NCI-H1417 (cell line): ENCODE measurements at regions not wholly inside any gene's neighbourhood (a gene's known extent, or its start where the extent isn't known, plus 50 kb on each side); places are given as distances from the start of the nearest gene placed in this dataset.
"Not testable (repeated sequence)": the region's sequence is repeated elsewhere in the genome, so short reads cannot be mapped to it uniquely, and the experiment has no call there.

Source experiments
- DNase-seq, 3 experiments: peaks; one replicate each; lab custom pipeline; 2025; lab: John Stamatoyannopoulos, UW

GRCh38 chr9:73095425-73095824 is 56.2 kb upstream of the ANXA1 start:
- no peak for DNase-seq

GRCh38 chr9:73093740-73094379 is 57.8 kb upstream of the ANXA1 start:
- no peak for DNase-seq

DNA sequence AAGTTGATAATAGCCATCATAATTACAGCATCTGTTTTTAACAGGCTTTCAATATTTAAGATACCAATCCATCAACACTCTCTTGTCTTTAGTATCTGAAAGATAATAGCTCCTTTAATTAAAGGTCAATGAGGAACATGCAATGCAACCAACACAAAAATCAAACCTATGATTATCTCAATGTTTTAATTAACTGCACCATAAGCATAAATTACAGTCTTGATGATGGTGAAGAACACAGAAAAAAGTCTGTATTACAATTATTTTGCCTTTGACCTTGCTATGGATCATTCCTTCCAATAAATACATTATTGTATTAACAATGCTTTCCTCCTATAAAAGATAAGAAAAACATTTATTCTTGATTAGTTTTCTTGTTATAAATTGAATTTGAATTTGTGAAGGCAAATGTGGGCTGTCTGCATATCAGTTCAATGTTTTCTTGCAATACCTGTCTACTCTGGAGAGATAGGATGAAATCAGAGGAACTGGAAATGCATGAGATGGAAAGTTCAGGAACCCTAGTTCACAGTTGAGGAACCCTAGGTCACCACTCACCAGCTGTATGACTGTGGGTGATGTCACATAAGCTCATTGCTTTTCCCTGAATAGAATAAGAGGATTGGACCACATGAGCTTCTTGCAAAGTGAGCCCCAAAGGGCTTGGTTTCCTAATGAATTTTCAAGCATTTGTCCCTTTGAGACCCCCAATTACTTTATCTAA is 58.5 kb upstream of the ANXA1 start:
- peak in 1 of 3 experiments; percentile 58 for DNase-seq

DNA sequence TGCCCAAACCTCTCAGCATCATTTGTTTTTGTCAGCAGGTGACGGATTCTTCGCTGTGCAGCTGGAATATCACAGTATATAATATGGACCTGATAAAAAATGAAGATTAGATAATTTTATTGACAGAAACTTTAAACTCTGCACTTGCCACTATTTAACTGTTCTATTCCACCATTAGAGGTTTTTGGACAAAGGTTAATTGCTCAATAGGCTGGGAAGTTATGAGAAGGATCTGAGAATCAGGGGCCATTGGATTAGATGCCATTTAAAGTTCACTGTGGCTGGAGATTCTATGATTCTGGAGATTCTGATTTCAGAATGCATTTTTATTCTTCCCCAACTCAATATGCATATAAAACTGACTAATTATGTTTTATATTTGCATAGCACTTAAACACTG is 59.8 kb upstream of the ANXA1 start:
- peak in 2 of 3 experiments; percentile 27 to 73 for DNase-seq

- no peak for DNase-seq
Measured at GRCh38 chr9:73090214-73090613, 61.5 kb upstream of the ANXA1 start.

GRCh38 chr9:73089304-73089985 is 62.2 kb upstream of the ANXA1 start:
- no peak for DNase-seq

DNA sequence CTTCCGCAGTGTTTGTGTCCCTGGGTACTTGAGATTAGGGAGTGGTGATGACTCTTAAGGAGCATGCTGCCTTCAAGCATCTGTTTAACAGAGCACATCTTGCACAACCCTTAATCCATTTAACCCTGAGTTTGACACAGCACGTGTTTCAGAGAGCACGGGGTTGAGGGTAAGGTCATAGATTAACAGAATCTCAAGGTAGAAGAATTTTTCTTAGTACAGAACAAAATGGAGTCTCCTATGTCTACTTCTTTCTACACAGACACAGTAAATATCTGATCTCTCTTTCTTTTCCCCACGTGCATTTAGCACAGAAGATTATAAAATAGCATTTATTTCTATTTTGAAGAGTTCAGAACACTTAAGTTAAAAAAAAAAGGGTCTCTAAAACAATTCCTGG is 63.8 kb upstream of the ANXA1 start:
- DNase-seq = not testable (repeated sequence)

DNA sequence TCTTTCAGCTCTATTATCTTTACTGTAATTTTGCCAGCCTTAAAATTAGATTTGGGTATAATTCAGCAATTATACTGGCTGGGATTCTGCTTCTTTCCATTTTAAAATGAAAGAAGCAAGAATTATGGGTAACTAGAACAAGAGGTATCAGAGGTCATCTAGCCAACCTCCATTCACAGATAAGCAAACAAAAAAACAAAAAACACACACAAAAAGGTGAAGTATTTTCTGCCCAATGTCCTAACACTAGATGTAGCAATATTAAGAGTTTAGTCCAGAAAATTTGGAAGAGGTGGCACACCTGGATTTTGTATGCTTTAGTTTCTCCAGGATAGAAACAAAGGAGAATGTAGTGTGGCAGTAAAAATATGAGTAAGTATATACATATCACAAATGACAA is 68.1 kb upstream of the ANXA1 start:
- DNase-seq = no peak

DNA sequence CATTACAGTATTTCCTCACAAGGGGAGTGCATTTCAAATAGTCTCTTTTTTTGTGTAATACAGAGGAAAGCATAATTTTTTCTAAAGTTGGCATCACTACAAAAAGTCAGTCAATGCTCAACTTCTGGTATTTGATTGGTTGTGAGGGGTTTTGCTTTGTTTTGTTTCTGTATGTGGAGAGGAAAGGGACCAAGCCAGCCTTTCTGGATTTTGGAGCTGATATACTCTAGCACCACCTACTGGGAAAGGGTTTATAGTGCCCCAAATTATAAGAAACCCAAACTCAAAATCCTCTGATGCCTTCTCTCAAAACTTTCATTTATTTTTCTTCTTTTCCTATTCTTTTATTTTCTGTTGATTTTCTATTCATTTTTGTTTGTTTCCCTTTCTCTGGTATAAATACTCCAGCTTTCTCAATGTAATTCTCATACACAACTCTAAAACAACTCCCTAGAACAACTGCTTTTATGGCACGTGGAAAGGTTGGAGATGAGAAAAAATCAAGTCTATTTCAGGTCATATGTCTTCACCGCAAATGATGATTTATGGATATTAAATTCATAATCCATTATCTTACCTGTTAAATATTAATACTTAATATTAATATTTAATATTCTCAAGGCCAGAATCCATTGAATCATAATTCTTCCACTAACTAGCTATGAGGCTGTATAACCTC is 69.5 kb upstream of the ANXA1 start:
- DNase-seq = peak; percentile 17 to 81 (median 29)

GRCh38 chr9:73080110-73080694 is 71.5 kb upstream of the ANXA1 start:
- DNase-seq = peak in 1 of 3 experiments; percentile 27

- DNase-seq = peak in 1 of 3 experiments; percentile 54
Measured at GRCh38 chr9:73079326-73079725, 72.3 kb upstream of the ANXA1 start.

DNA sequence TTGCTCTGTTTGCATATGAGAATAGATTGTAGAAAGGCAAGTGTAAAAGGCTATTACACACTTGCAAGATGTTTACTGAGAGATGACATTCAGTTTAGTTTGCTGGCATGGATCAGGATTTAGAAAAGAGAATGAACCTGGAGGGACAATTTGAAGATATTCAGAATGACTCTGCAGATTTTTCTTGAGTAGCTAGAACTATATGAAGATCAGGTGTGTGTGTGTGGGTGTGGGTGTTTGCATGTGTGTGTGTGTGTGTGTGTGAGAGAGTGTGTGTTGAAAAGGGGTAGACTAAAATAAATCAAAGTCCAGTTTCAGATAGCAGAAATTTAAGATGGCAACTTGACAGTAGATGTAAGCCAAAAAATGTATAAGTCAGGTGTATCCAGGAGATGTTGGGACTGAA is 74.0 kb upstream of the ANXA1 start:
- DNase-seq = no peak

GRCh38 chr9:73076970-73077369 is 74.7 kb upstream of the ANXA1 start:
- no peak for DNase-seq

- DNase-seq = no peak
Measured at GRCh38 chr9:73074176-73074708, 77.4 kb upstream of the ANXA1 start.

DNA sequence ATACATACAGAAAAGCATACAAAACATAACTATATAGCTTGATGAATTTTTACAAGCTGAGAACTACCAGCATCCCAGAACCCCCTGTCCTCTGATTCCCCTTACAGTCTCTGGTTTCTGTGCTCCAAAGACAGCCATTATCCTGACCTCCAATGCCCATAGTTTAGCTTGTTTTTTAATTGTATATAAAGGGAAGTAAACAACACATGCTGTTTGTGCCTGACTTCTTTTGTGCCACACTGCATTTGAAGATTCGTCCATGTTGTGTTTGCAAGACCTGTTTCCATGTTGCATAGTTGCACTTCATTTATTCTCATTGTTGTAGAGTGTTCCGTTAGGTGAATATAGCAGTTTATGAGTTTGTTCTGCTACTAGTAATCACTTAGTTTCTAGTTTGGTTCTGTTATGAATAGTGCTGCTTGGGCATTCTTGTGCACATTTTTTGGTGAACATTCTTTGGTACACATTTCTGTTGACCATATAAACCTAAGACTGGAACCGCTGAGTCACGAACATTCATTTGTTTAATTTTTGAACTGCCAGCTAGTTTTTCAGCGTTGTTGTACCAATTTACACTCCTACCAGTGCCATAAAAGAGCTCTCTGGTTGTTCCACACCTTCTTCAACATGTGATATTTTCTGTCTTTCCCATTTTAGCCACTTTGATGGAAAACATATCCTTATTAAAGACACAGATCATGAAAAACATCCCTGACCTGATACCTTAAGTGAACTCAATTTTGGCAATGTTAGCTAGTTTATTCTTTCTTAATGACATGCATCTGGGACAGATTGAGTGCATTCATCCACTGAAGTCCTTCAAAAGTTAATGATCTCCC is 78.1 kb upstream of the ANXA1 start:
- DNase-seq = no peak

DNA sequence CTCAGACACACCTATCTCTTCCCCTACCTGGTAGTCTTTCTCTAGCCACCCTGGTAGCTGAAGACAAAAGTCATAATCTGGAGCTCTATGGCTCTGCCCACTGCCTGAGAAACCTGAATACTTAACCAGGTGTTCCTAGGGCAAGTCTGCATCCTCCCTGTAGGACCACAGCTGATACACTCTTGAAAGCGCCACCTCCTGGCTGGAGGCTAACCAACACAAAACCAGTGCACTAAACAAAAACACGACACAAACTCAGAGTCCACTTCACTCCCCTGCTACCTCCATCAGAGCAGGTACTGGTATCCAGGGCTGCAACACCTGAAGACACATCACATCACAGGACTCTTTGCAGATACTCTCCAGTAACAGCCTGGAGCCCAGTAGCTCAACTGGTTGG is 84.6 kb upstream of the ANXA1 start:
- DNase-seq = no peak

GRCh38 chr9:73065439-73065838 is 86.2 kb upstream of the ANXA1 start:
- no peak for DNase-seq

GRCh38 chr9:73064315-73064714 is 87.3 kb upstream of the ANXA1 start:
- DNase-seq = no peak

- no peak for DNase-seq
Measured at GRCh38 chr9:73061146-73061545, 90.5 kb upstream of the ANXA1 start.

GRCh38 chr9:73059247-73059646 is 92.4 kb upstream of the ANXA1 start:
- DNase-seq = peak in 1 of 3 experiments; percentile 1

DNA sequence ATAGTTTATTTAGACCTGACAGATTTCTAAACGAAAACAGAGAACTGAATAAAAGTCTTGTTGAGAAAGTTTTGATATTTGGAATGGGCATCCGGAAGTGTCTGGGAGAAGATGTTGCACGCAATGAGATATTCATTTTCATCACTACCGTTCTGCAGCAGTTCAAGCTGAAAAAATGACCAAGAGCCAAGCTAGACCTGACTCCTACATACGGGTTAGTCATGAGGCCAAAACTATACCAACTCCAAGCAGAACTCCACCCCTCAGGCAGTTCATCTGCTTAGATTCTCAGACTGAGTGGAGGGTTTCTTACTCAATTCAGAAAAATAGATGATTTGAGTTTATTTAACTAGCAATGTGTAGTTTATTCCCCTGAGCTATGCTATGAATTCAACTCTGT is 95.4 kb upstream of the ANXA1 start:
- DNase-seq = no peak
